GM18505 (cell line): ENCODE measurements at regions not wholly inside any gene's neighbourhood (a gene's known extent, or its start where the extent isn't known, plus 50 kb on each side); places are given as distances from the start of the nearest gene placed in this dataset.
"Not testable (repeated sequence)": the region's sequence is repeated elsewhere in the genome, so short reads cannot be mapped to it uniquely, and the experiment has no call there.

Experiments used
- ATAC-seq: cut with Tn5 transposase; IDR thresholded peaks from one replicate; pipeline ENCODE4 v1.9.1; 2021; ENCODE audit not compliant: unreplicated experiment
- POLR2A ChIP-seq: IDR thresholded peaks from 4 replicates; pipeline ENCODE4 v1.6.1; 2011; ENCODE audit warnings: borderline replicate concordance; ENCODE audit not compliant: insufficient read depth, insufficient read length; ENCODE audit errors: extremely low read depth

DNA sequence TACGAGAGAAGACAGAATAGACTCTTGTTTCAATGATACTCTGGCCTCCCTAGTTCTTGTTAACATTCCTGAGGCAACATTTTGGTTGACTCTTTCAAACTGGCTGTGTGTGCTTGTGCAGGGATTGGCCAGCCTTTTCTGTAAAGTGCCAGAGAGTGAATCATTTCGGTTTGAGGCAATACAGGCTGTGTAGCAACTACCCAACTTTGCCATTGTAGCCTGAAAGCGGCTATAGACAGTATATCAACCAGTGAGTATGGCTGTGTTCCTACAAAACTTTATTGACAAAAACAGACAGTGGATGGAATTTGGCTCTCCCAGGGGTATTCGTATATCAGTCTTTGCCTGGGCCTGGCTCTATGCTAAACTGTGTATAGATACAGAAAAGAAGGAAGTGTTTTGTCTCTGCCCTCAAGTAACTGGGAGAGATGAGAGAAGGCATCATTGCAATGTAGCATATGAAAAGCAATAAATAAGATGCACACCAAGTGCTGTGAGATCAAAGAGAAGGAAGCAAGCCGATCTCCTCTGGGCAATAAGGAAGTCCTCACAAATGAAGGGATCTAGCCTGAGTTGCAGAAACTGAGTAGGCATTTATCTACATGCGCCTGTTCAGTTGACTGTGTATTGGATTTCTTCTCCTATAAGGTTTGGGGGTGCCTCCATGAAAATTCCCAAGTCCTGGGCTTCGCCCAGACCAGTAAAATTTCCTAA lies 568.0 kb upstream of the KLF4 start:
- no peak for ATAC-seq
- TF ChIP-seq POLR2A, result no peak

DNA sequence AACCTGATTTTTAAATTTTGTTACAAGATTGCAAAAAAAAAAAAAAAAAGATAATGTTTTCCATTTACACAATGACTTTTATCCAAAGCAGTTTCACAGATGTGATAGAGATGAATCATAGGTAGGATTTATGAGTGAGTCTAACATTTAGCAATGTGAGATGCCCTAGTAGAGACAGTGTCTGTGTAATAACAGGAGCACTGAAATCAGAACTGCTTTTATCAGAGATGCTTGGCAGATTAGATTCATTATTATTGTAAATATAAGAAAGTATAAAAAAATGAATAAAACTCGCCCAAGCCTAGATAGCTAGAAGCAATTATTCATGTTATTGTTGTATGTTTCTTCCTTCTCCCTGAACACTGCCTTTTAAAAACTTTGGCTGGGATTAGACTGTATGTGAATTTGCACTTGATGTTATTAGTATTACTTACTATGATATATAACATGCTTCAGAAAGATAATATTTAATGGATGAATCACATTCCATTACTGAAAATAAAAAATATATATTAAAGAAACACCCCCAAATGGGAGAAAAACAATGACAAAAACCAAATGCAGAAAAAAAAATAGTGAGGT lies 567.3 kb upstream of the KLF4 start:
- no peak for ATAC-seq
- no peak for TF ChIP-seq POLR2A

GRCh38 chr9:108056084-108056804 lies 566.7 kb upstream of the KLF4 start:
- no peak for ATAC-seq
- TF ChIP-seq POLR2A, result no peak

DNA sequence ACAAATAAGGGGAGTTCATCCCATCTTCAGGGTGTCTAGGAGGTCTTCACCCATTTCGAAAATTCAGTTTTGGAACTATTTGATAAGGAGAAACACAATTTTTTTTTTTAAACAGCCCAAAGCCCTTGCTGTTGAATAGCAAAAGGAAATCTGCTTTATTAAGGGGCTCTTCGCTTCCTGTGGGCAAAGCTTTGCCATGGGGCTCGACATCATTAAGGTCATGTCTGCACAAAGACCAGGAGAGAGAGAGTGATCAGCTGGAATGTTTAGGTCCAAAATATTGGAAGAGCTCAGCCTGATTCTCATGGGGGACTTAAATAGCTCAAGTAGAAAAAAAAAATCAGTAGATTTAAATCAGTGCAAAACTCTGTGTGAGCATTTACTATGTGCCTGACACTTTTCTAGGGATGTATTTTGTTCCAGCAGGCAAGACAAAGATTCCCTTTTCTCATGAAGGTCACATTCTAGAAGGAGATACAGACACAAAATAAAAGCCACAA lies 564.6 kb upstream of the KLF4 start:
- no peak for ATAC-seq
- no peak for TF ChIP-seq POLR2A

- TF ChIP-seq POLR2A, result no peak
- ATAC-seq, result no peak
These were observed 564.0 kb upstream of the KLF4 start for GRCh38 chr9:108053555-108054061.

GRCh38 chr9:108052431-108053080 lies 563.0 kb upstream of the KLF4 start:
- no peak for TF ChIP-seq POLR2A
- no peak for ATAC-seq

- no peak for ATAC-seq
- TF ChIP-seq POLR2A, result no peak
These were observed 561.3 kb upstream of the KLF4 start for GRCh38 chr9:108050894-108051293.

DNA sequence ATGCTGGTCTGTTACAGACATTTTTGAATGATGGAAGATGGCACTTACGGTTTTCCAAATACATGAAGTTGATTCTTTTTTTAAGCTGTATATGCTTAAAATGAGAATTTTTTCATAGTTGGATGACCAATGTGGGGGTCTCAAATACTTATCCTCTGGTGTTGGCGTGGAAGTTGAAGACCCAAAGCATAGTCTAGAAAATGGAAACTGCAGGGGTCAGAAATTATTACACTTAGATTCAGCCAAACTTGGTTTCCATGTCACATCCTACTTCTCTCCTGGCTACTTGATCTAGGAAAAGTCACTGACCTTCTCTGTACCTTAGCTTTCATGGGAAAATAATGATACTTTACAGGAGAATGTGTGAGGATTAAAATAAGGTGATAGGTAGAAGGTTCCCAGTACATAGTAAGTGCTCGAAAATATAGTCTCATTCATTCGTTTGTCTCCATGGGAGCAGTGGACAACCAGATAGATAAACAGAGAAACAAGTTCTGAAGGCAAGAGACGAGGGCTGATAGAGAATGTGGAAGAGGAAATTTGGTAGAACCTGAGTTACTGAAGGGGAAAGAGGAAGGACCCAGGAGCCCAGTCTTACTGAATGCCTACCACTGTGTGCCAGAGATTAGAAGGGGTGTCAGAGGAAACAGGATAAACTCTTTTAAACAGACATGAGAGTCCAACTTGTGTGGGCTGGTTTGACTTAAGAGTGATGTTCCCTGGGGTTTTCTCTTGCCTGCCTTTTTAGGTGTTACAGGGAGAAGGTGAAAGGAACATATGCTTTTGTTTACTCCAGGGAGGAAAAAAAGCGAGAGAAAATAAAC lies 560.3 kb upstream of the KLF4 start:
- TF ChIP-seq POLR2A, result no peak
- no peak for ATAC-seq

DNA sequence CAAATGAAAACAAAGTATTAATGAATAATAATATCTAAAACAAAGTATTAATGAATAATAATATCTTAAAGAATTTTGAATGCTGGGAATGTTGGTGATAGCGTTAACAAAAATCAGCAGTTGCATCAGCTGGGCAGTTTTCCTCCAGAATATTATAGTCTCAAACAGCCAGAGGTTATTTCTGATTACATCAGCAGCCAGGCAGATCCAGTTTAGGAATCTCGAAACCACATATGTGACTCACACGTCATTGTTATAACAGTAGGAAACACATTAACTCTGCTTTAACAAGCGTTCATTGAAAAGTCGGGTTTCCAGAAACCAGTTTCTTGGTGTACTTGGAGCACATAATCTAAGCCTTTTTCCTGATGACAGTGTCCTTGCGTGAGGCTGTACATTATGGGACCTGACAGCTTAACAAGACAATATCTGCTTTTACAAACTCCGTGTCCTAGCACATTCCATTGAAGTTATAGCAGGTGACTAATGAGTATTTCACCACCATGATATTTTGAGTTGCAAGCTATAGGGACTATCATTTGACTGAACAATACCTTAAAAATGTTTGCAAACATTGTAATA lies 559.5 kb upstream of the KLF4 start:
- ATAC-seq, result no peak
- TF ChIP-seq POLR2A, result no peak

- no peak for TF ChIP-seq POLR2A
- no peak for ATAC-seq
These were observed 558.9 kb upstream of the KLF4 start for GRCh38 chr9:108048406-108049025.

DNA sequence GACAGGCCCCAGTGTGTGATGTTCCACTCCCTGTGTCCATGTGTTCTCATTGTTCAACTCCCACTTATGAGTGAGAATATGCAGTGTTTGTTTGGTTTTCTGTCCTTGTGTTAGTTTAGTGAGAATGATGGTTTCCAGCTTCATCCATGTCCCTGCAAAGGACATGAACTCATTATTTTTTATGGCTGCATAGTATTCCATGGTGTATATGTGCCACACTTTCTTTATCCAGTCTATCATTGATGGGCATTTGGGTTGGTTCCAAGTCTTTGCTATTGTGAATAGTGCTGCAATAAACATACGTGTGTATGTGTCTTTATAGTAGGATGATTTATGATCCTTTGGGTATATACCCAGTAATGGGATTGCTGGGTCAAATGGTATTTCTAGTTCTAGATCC lies 558.2 kb upstream of the KLF4 start:
- not testable (repeated sequence) for ATAC-seq

DNA sequence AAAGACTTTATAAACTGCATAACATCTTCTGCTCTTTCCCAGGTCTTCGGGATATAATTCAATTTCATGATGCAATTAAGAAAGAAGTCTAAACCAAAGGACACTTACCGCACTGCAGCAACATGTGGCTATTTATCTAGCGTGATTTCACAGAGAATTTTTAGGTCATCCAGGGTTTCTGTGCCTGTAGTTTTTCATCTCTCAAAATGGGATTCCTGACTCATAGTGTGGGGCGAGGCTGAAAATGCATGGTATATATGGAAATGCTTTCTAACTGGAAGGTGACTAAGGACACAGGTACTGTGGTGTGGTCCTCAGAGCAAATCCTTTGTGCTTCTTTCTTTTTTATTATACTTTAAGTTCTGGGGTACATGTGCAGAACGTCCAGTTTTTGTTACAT lies 557.7 kb upstream of the KLF4 start:
- ATAC-seq, result no peak
- TF ChIP-seq POLR2A, result no peak
